Vagina (tissue), 2 donors: ENCODE measurements at regions not wholly inside any gene's neighbourhood (a gene's known extent, or its start where the extent isn't known, plus 50 kb on each side); places are given as distances from the start of the nearest gene placed in this dataset.

Experiments
- DNase-seq, 2 donors: peaks; one replicate each; pipeline ENCODE4 v3.0.0-alpha.2; 2017; ENCODE audit errors: extremely low spot score in 2 of 2
- H3K27ac ChIP-seq: fragments of 200-600 bp; sonication (generic); one replicate; pipeline ENCODE4 v1.5.1; 2019
- H3K27me3 ChIP-seq: fragments of 200-600 bp; sonication (generic); one replicate; pipeline ENCODE4 v1.5.1; 2019
- H3K36me3 ChIP-seq, 2 donors: fragments of 200-600 bp; sonication (generic); one replicate each; pipeline ENCODE4 v1.5.1; 2017 to 2019
- H3K4me1 ChIP-seq: fragments of 200-600 bp; sonication (generic); one replicate; pipeline ENCODE4 v1.5.1; 2019
- H3K4me3 ChIP-seq, 2 donors: fragments of 200-600 bp; sonication (generic); 1 replicate in 1 of 2; 2 replicates in 1 of 2; pipeline ENCODE4 v1.5.1; 2016 to 2019
- H3K9me3 ChIP-seq: fragments of 200-600 bp; sonication (generic); one replicate; pipeline ENCODE4 v1.5.1; 2019
- POLR2A ChIP-seq, 2 donors: fragments of 450-650 bp; IDR thresholded peaks; one replicate each; pipeline ENCODE4 v1.6.1; 2017; ENCODE audit warnings: antibody characterized with exemption in 2 of 2, mild to moderate bottlenecking in 2 of 2, moderate library complexity in 2 of 2
- POLR2AphosphoS5 ChIP-seq, 2 donors: sonication (generic); formaldehyde crosslinking; IDR thresholded peaks; one replicate each; pipeline ENCODE4 v1.9.0; 2017; ENCODE audit warnings: antibody characterized with exemption in 2 of 2, mild to moderate bottlenecking in 2 of 2, low read depth in 1 of 2; ENCODE audit not compliant: insufficient read depth in 1 of 2
- intact Hi-C: fragments of 100-400 bp; cut with DNase I; formaldehyde crosslinking; loops from one replicate; pipeline ENCODE4 v1.15.1; 2023
- TF ChIP-seq, protein P1 (sequence below), 3 experiments: fragments of 450-650 bp in 2 of 3; fragments of 200-600 bp in 1 of 3; sonication (generic) in 1 of 3; IDR thresholded peaks; one replicate each; pipeline ENCODE4 v1.5.1; 2017 to 2019; ENCODE audit warnings: antibody characterized with exemption in 3 of 3, mild to moderate bottlenecking in 2 of 3, moderate library complexity in 2 of 3

DNA sequence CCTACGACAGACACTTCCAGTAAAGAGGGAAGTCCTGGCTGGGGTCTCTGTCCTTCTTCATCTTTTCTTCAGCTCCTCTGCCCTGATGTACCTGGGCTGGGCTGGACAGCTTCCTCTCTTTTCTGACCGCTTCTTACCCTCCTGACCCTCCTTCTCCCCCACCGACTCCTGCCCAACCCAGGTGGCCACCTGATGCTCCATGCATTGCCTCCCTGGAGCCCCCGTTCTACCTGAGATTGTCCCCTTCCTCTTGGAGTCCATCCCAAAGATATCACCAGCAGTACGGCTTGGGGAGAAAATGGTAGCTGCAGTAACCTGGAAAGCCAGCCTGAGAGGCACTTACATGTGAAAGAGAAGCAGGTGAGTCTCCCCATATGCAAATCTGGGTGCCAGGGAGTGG is 566.3 kb downstream of the TCERG1L start:
- Histone ChIP-seq H3K36me3 (no peaks in the 10 kb centered on the region), H3K27ac (no peak overlapping the region), H3K4me3 (no peak overlapping the region), H3K27me3 (no peaks in the 10 kb centered on the region), H3K9me3 (no peaks in the 10 kb centered on the region), H3K4me1 (no peaks in the 10 kb centered on the region)
- DNase-seq: no peak
- TF ChIP-seq, protein P1, sequence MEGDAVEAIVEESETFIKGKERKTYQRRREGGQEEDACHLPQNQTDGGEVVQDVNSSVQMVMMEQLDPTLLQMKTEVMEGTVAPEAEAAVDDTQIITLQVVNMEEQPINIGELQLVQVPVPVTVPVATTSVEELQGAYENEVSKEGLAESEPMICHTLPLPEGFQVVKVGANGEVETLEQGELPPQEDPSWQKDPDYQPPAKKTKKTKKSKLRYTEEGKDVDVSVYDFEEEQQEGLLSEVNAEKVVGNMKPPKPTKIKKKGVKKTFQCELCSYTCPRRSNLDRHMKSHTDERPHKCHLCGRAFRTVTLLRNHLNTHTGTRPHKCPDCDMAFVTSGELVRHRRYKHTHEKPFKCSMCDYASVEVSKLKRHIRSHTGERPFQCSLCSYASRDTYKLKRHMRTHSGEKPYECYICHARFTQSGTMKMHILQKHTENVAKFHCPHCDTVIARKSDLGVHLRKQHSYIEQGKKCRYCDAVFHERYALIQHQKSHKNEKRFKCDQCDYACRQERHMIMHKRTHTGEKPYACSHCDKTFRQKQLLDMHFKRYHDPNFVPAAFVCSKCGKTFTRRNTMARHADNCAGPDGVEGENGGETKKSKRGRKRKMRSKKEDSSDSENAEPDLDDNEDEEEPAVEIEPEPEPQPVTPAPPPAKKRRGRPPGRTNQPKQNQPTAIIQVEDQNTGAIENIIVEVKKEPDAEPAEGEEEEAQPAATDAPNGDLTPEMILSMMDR (IDR thresholded peaks at IDR 0.05): no peak
- no peak for TF ChIP-seq POLR2AphosphoS5 (IDR thresholded peaks at IDR 0.05; ENCODE audit: insufficient read depth in 1 of 2, low read depth in 1 of 2)
- no peak for TF ChIP-seq POLR2A (IDR thresholded peaks at IDR 0.05)
- intact Hi-C loops: no loop called here

GRCh38 chr10:130745821-130746220 is 565.7 kb downstream of the TCERG1L start:
- intact Hi-C loops: no loop called here
- TF ChIP-seq POLR2AphosphoS5 (IDR thresholded peaks at IDR 0.05; ENCODE audit: insufficient read depth in 1 of 2, low read depth in 1 of 2) (no peak), POLR2A (IDR thresholded peaks at IDR 0.05) (no peak)
- TF ChIP-seq, protein P1 (IDR thresholded peaks at IDR 0.05): no peak
- DNase-seq: no peak
- H3K4me1 ChIP-seq: no peaks in the 10 kb centered on the region
- H3K9me3 ChIP-seq: no peaks in the 10 kb centered on the region
- H3K27ac ChIP-seq: no peak overlapping the region
- no peak overlapping the region for H3K4me3 ChIP-seq
- H3K27me3 ChIP-seq: no peaks in the 10 kb centered on the region
- no peaks in the 10 kb centered on the region for H3K36me3 ChIP-seq

GRCh38 chr10:130746311-130746710 is 565.2 kb downstream of the TCERG1L start:
- Histone ChIP-seq H3K36me3 (no peaks in the 10 kb centered on the region), H3K27me3 (no peaks in the 10 kb centered on the region), H3K9me3 (no peaks in the 10 kb centered on the region), H3K27ac (no peak overlapping the region), H3K4me1 (no peaks in the 10 kb centered on the region), H3K4me3 (no peak overlapping the region)
- no peak for DNase-seq
- TF ChIP-seq POLR2AphosphoS5 (IDR thresholded peaks at IDR 0.05; ENCODE audit: insufficient read depth in 1 of 2, low read depth in 1 of 2) (no peak), POLR2A (IDR thresholded peaks at IDR 0.05) (no peak)
- TF ChIP-seq, protein P1 (IDR thresholded peaks at IDR 0.05): no peak
- intact Hi-C loops: no loop called here

- H3K4me3 ChIP-seq: no peak overlapping the region
- no peaks in the 10 kb centered on the region for H3K9me3 ChIP-seq
- no peak for DNase-seq
- H3K4me1 ChIP-seq: no peaks in the 10 kb centered on the region
- intact Hi-C loops: no loop called here
- H3K36me3 ChIP-seq: no peaks in the 10 kb centered on the region
- H3K27me3 ChIP-seq: no peaks in the 10 kb centered on the region
- no peak overlapping the region for H3K27ac ChIP-seq
- no peak for TF ChIP-seq POLR2AphosphoS5 (IDR thresholded peaks at IDR 0.05; ENCODE audit: insufficient read depth in 1 of 2, low read depth in 1 of 2)
- TF ChIP-seq POLR2A (IDR thresholded peaks at IDR 0.05): no peak
- TF ChIP-seq, protein P1 (IDR thresholded peaks at IDR 0.05): no peak
Observed at GRCh38 chr10:130747356-130747755, 564.2 kb downstream of the TCERG1L start.

GRCh38 chr10:130747946-130748345 is 563.6 kb downstream of the TCERG1L start:
- no peak for DNase-seq
- TF ChIP-seq POLR2A (IDR thresholded peaks at IDR 0.05) (no peak), POLR2AphosphoS5 (IDR thresholded peaks at IDR 0.05; ENCODE audit: insufficient read depth in 1 of 2, low read depth in 1 of 2) (no peak)
- TF ChIP-seq, protein P1 (IDR thresholded peaks at IDR 0.05): no peak
- intact Hi-C loops: no loop called here
- Histone ChIP-seq H3K27me3 (no peaks in the 10 kb centered on the region), H3K9me3 (no peaks in the 10 kb centered on the region), H3K36me3 (no peaks in the 10 kb centered on the region), H3K27ac (no peak overlapping the region), H3K4me3 (no peak overlapping the region), H3K4me1 (no peaks in the 10 kb centered on the region)
